ENCODE measurements at regions not wholly inside any gene's neighbourhood (a gene's known extent, or its start where the extent isn't known, plus 50 kb on each side); places are given as distances from the start of the nearest gene placed in this dataset.

DNA sequence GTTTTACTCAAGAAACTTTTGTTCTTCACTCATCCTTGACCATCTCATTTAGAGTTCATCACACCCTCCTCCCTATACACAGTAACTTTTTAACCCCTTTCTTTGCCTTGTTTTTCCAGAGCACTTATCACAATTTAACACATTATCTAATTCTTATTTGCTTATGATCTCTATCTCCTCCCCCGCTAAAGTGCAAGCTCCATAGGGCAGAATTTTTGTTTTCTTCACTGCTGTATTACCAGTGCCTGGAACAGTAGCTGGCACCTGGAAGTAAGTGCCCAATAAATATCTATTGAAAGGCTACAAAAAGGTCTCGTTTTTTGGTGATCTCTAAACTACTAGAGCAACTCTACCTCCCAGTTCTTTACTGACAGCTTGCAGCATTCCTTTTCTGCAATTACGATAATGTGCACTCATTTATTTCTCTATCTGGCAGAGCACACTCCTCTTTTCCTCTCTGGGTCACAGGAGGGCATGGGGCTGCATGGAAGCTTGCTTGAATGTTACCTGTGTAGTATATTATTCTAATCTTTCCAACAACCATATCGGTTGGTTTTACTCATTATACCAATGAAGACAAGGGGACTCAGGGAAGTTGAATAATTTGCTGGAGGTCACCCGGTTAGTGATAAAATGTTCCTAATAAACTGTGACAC lies 57.4 kb upstream of the CHST9 start:
- TF ChIP-seq, protein P1, sequence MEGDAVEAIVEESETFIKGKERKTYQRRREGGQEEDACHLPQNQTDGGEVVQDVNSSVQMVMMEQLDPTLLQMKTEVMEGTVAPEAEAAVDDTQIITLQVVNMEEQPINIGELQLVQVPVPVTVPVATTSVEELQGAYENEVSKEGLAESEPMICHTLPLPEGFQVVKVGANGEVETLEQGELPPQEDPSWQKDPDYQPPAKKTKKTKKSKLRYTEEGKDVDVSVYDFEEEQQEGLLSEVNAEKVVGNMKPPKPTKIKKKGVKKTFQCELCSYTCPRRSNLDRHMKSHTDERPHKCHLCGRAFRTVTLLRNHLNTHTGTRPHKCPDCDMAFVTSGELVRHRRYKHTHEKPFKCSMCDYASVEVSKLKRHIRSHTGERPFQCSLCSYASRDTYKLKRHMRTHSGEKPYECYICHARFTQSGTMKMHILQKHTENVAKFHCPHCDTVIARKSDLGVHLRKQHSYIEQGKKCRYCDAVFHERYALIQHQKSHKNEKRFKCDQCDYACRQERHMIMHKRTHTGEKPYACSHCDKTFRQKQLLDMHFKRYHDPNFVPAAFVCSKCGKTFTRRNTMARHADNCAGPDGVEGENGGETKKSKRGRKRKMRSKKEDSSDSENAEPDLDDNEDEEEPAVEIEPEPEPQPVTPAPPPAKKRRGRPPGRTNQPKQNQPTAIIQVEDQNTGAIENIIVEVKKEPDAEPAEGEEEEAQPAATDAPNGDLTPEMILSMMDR (IDR thresholded peaks at IDR 0.05) = no peak
- no peak for TF ChIP-seq POLR2A (IDR thresholded peaks at IDR 0.05)
- no peak for TF ChIP-seq POLR2AphosphoS5 (IDR thresholded peaks at IDR 0.05)
